ENCODE measurements at regions not wholly inside any gene's neighbourhood (a gene's known extent, or its start where the extent isn't known, plus 50 kb on each side); places are given as distances from the start of the nearest gene placed in this dataset.

- intact Hi-C loops (cut with micrococcal nuclease), result no loop called here
- TF ChIP-seq EZH2 (IDR thresholded peaks at IDR 0.05; ENCODE audit: borderline replicate concordance, low read depth, low read length, severe bottlenecking), result no peak
- no peak for TF ChIP-seq JUN (IDR thresholded peaks at IDR 0.05; ENCODE audit: borderline replicate concordance, insufficient read depth, insufficient read length, low read depth)
- no peak for TF ChIP-seq CTCF (IDR thresholded peaks at IDR 0.05; ENCODE audit: extremely low read depth in 1 of 2, insufficient read depth in 1 of 2, low read depth in 1 of 2, low read length in 2 of 2)
- TF ChIP-seq FOS (IDR thresholded peaks at IDR 0.05; ENCODE audit: borderline replicate concordance, insufficient read depth, low read length), result no peak
- TF ChIP-seq MAX (IDR thresholded peaks at IDR 0.05; ENCODE audit: insufficient read depth, insufficient read length), result no peak
- TF ChIP-seq POLR2A (IDR thresholded peaks at IDR 0.05; ENCODE audit: low read depth, low read length), result no peak
- no peak for TF ChIP-seq MYC (IDR thresholded peaks at IDR 0.05; ENCODE audit: low read depth, low read length)
- no peak for TF ChIP-seq GATA2 (IDR thresholded peaks at IDR 0.05; ENCODE audit: insufficient read depth, insufficient read length, low read depth, low read length)
- no peak for TF ChIP-seq POLR2AphosphoS5 (IDR thresholded peaks at IDR 0.05; ENCODE audit: insufficient read depth, low read depth, low read length)
These were observed 189.2 kb downstream of the MEX3B start for GRCh38 chr15:81856634-81857026.

More at GRCh38 chr15:81856634-81857026, 189.2 kb downstream of the MEX3B start:
- Histone ChIP-seq H3K79me2 (ENCODE audit: control insufficient read depth, insufficient read depth, low read length) (no peaks in the 10 kb centered on the region), H2AFZ (ENCODE audit: low read depth, low read length) (no peak overlapping the region), H3K27me3 (ENCODE audit: control insufficient read depth in 2 of 2, insufficient read depth in 2 of 2, low read length in 2 of 2) (no peaks in the 10 kb centered on the region), H3K4me3 (replicated peaks in 1 of 3; ENCODE audit: insufficient read depth in 1 of 3, low read depth in 1 of 3, low read length in 3 of 3) (no peak overlapping the region), H3K36me3 (ENCODE audit: control insufficient read depth in 2 of 2, extremely low read depth in 1 of 2, insufficient read depth in 2 of 2, low read length in 2 of 2) (no peaks in the 10 kb centered on the region), H3K4me2 (ENCODE audit: insufficient read depth, low read length) (no peak overlapping the region), H3K27ac (ENCODE audit: insufficient read depth, low read depth, low read length) (no peak overlapping the region), H4K20me1 (replicated peaks; ENCODE audit: control insufficient read depth, extremely low read depth, insufficient read depth, low read length) (no peaks in the 10 kb centered on the region), H3K9me3 (replicated peaks; ENCODE audit: control insufficient read depth, insufficient read depth, low read length) (no peaks in the 10 kb centered on the region), H3K4me1 (ENCODE audit: control insufficient read depth, extremely low read depth, insufficient read depth, low read length) (no peaks in the 10 kb centered on the region), H3K9me1 (replicated peaks; ENCODE audit: control insufficient read depth, extremely low read depth, insufficient read depth, low read length) (no peaks in the 10 kb centered on the region), H3K9ac (replicated peaks; ENCODE audit: extremely low read depth, insufficient read depth, low read length) (no peak overlapping the region)
- dilution Hi-C loops (cut with MboI; ENCODE audit: extremely low pct_ligation_motif_present, low sequenced_read_pairs), result no loop called here
- DNase-seq (ENCODE audit: low read depth, low spot score) (no peak), FAIRE-seq (no peak)
- no TSS peak for BruUV-seq (replicated peaks)
- CTCF ChIA-PET, result no interaction called here
- POLR2A ChIA-PET, result no interaction called here
